Smooth muscle cell (in vitro differentiated cells): ENCODE measurements at regions not wholly inside any gene's neighbourhood (a gene's known extent, or its start where the extent isn't known, plus 50 kb on each side); places are given as distances from the start of the nearest gene placed in this dataset.

Experiments
- DNase-seq: peaks from one replicate; lab custom pipeline; 2025; ENCODE audit not compliant: unreplicated experiment; lab: John Stamatoyannopoulos, UW
- H2AFZ ChIP-seq: fragments of 200-600 bp; sonication (generic); 2 replicates; pipeline ENCODE4 v1.6.0; 2016; ENCODE audit warnings: antibody characterized with exemption, low read depth, mild to moderate bottlenecking
- H3F3A ChIP-seq: fragments of 200-600 bp; sonication (generic); 2 replicates; pipeline ENCODE4 v1.6.0; 2017; ENCODE audit warnings: antibody characterized with exemption, low read depth
- H3K27ac ChIP-seq: fragments of 200-600 bp; sonication (generic); 2 replicates; pipeline ENCODE4 v1.5.1; 2016; ENCODE audit warnings: low read depth, mild to moderate bottlenecking
- H3K27me3 ChIP-seq: fragments of 200-600 bp; sonication (generic); 2 replicates; pipeline ENCODE4 v1.6.1; 2016; ENCODE audit warnings: low read depth, mild to moderate bottlenecking
- H3K36me3 ChIP-seq: fragments of 200-600 bp; sonication (generic); 2 replicates; pipeline ENCODE4 v1.5.1; 2016; ENCODE audit warnings: low read depth
- H3K4me1 ChIP-seq: fragments of 200-600 bp; sonication (generic); 2 replicates; pipeline ENCODE4 v1.5.1; 2016; ENCODE audit warnings: low read depth
- H3K4me2 ChIP-seq: fragments of 200-600 bp; sonication (generic); 2 replicates; pipeline ENCODE4 v1.6.0; 2016; ENCODE audit warnings: mild to moderate bottlenecking
- H3K4me3 ChIP-seq: fragments of 200-600 bp; sonication (generic); 2 replicates; pipeline ENCODE4 v1.5.1; 2016; ENCODE audit warnings: mild to moderate bottlenecking
- H3K79me2 ChIP-seq: fragments of 200-600 bp; sonication (generic); 2 replicates; pipeline ENCODE4 v1.6.0; 2016; ENCODE audit warnings: low read depth, mild to moderate bottlenecking
- H3K9ac ChIP-seq: fragments of 200-600 bp; sonication (generic); 2 replicates; pipeline ENCODE4 v1.6.0; 2016; ENCODE audit warnings: low read depth
- H3K9me3 ChIP-seq: fragments of 200-600 bp; sonication (generic); replicated peaks from 2 replicates; pipeline ENCODE4 v1.5.1; 2016; ENCODE audit warnings: low read depth
- H4K20me1 ChIP-seq: fragments of 200-600 bp; sonication (generic); 2 replicates; pipeline ENCODE4 v1.6.0; 2016; ENCODE audit warnings: low read depth
- CTCF ChIP-seq: fragments of 200-600 bp; sonication (generic); IDR thresholded peaks from 2 replicates; pipeline ENCODE4 v1.5.1; 2017; ENCODE audit warnings: borderline replicate concordance, mild to moderate bottlenecking, antibody characterized with exemption; ENCODE audit not compliant: insufficient read depth, poor library complexity, severe bottlenecking
- WGBS: methylation state at CpG from one replicate; pipeline ENCODE4 v1.1.7; 2016; ENCODE audit warnings: low lambda C conversion rate; 5-methylcytosine and 5-hydroxymethylcytosine counted together

GRCh38 chr12:93002293-93003054, 73.4 kb upstream of the EEA1 start:
- H3K4me1 ChIP-seq: no peaks in the 10 kb centered on the region
- H3K9me3 ChIP-seq: no peaks in the 10 kb centered on the region
- WGBS: 41% methylated on average over 7 of the region's 7 CpGs
- peak overlapping the region; percentile 65 for H3K4me2 ChIP-seq
- H3F3A ChIP-seq: no peaks in the 10 kb centered on the region
- H3K9ac ChIP-seq: peak overlapping the region; percentile 21
- TF ChIP-seq CTCF: no peak
- no peaks in the 10 kb centered on the region for H3K79me2 ChIP-seq
- H3K27me3 ChIP-seq: no peaks in the 10 kb centered on the region
- no peaks in the 10 kb centered on the region for H4K20me1 ChIP-seq
- H3K36me3 ChIP-seq: no peaks in the 10 kb centered on the region
- H3K27ac ChIP-seq: peak overlapping the region; percentile 67
- no peak overlapping the region for H3K4me3 ChIP-seq
- H2AFZ ChIP-seq: peak overlapping the region; percentile 64
- DNase-seq: no peak

DNA sequence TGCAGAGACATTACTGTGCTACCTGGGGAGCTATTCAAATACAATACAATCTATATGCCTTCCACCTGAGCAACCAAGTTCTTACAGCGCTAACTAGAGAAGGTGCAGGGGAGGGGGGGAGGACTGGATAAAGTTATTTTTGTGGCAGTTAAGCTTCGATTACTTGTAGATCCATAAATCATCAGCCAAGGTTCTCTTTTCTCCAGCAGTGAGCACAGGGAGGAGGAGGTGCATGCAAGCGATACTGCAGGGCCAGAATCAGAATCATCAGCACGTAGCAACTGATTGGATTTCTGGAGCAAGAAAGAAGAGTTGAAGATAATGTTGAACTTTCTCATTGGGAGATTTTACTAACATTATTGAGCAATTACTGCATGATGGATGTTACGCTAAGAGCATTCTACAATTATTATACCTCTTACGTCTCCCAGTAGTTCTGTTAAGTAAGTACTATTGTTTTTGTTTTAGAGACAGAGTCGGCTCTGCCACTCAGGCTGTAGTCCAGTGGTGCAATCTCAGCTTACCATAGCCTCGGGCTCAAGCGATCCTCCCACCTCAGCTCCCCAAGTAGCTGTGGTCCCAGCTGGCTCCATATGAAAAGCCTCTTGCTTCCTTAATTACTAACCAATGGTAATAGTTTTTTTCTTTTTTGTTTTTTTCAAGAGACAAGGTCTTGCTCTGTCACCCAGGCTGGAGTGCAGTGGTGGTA, 74.6 kb upstream of the EEA1 start:
- Histone ChIP-seq H3K36me3 (no peaks in the 10 kb centered on the region), H3F3A (no peaks in the 10 kb centered on the region), H3K4me1 (no peaks in the 10 kb centered on the region), H3K4me2 (no peak overlapping the region), H3K9me3 (no peaks in the 10 kb centered on the region), H3K27me3 (no peaks in the 10 kb centered on the region), H3K27ac (no peak overlapping the region), H3K79me2 (no peaks in the 10 kb centered on the region), H2AFZ (no peak overlapping the region), H3K9ac (no peak overlapping the region), H4K20me1 (no peaks in the 10 kb centered on the region), H3K4me3 (no peak overlapping the region)
- no peak for DNase-seq
- WGBS: 70% methylated on average over 9 of the region's 9 CpGs
- no peak for TF ChIP-seq CTCF

GRCh38 chr12:93005928-93006392, 76.9 kb upstream of the EEA1 start:
- Histone ChIP-seq H3F3A (no peaks in the 10 kb centered on the region), H3K27ac (no peak overlapping the region), H3K4me1 (no peaks in the 10 kb centered on the region), H3K9ac (no peak overlapping the region), H4K20me1 (no peaks in the 10 kb centered on the region), H3K4me2 (no peak overlapping the region), H3K79me2 (no peaks in the 10 kb centered on the region), H3K9me3 (no peaks in the 10 kb centered on the region), H3K4me3 (no peak overlapping the region), H3K36me3 (no peaks in the 10 kb centered on the region), H2AFZ (no peak overlapping the region), H3K27me3 (no peaks in the 10 kb centered on the region)
- DNase-seq: no peak
- TF ChIP-seq CTCF: no peak
- 78% methylated on average over 8 of the region's 8 CpGs for WGBS
